CD14-positive monocyte (primary cell): ENCODE measurements at regions not wholly inside any gene's neighbourhood (a gene's known extent, or its start where the extent isn't known, plus 50 kb on each side); places are given as distances from the start of the nearest gene placed in this dataset.

Source experiments
- DNase-seq, 3 donors: peaks; one replicate each; pipeline ENCODE4 v3.0.0-alpha.2; 2011 to 2022
- H2AFZ ChIP-seq: 2 replicates; pipeline ENCODE4 v1.6.0; 2012; ENCODE audit warnings: mild to moderate bottlenecking, low read depth, low read length, inconsistent platforms; ENCODE audit not compliant: insufficient read depth, poor library complexity, severe bottlenecking
- H3K27ac ChIP-seq, 2 donors: 1 replicate in 1 of 2; 2 replicates in 1 of 2; pipeline ENCODE4 v1.5.1; 2012 to 2013; ENCODE audit warnings: low read length in 2 of 2, control low read depth in 1 of 2, inconsistent platforms in 1 of 2, low read depth in 1 of 2, mild to moderate bottlenecking in 1 of 2
- H3K27me3 ChIP-seq, 2 donors: one replicate each; pipeline versions ENCODE4 v1.6.0 to v1.6.1; 2011 to 2013; ENCODE audit warnings: low read length in 2 of 2; ENCODE audit not compliant: control insufficient read depth in 2 of 2, insufficient read depth in 2 of 2
- H3K36me3 ChIP-seq, 2 donors: replicated peaks in 1 of 2; 1 replicate in 1 of 2; 2 replicates in 1 of 2; pipeline versions ENCODE4 v1.5.1 to v1.6.1; 2012 to 2013; ENCODE audit warnings: low read length in 2 of 2, control low read depth in 1 of 2, inconsistent platforms in 1 of 2, mild to moderate bottlenecking in 1 of 2; ENCODE audit not compliant: insufficient read depth in 2 of 2, control insufficient read depth in 1 of 2
- H3K4me1 ChIP-seq, 2 donors: 1 replicate in 1 of 2; 2 replicates in 1 of 2; pipeline versions ENCODE4 v1.5.1 to v1.6.1; 2012 to 2013; ENCODE audit warnings: low read length in 2 of 2, control low read depth in 1 of 2, inconsistent platforms in 1 of 2, mild to moderate bottlenecking in 1 of 2, moderate library complexity in 1 of 2; ENCODE audit not compliant: insufficient read depth in 2 of 2, control insufficient read depth in 1 of 2
- H3K4me2 ChIP-seq: replicated peaks from 2 replicates; pipeline ENCODE3; 2012; ENCODE audit warnings: low read length, moderate library complexity, mild to moderate bottlenecking; ENCODE audit not compliant: poor library complexity, severe bottlenecking; ENCODE audit errors: extremely low read depth
- H3K4me3 ChIP-seq, 3 experiments: fragments of 200-600 bp in 1 of 3; sonication (generic) in 1 of 3; replicated peaks in 1 of 3; 1 replicate in 2 of 3; 2 replicates in 1 of 3; pipeline ENCODE4 v1.5.1; 2011 to 2013; ENCODE audit warnings: low read length in 3 of 3, mild to moderate bottlenecking in 3 of 3, control low read depth in 2 of 3, low read depth in 2 of 3, inconsistent platforms in 1 of 3, moderate library complexity in 1 of 3
- H3K79me2 ChIP-seq: 2 replicates; pipeline ENCODE4 v1.6.0; 2012; ENCODE audit warnings: mild to moderate bottlenecking, control low read depth, inconsistent platforms, low read length, moderate library complexity; ENCODE audit not compliant: insufficient read depth
- H3K9ac ChIP-seq: 2 replicates; pipeline ENCODE4 v1.6.0; 2017; ENCODE audit warnings: low read length, mild to moderate bottlenecking; ENCODE audit not compliant: insufficient read depth, poor library complexity, severe bottlenecking
- H3K9me3 ChIP-seq, 2 donors: replicated peaks in 1 of 2; 1 replicate in 1 of 2; 2 replicates in 1 of 2; pipeline versions ENCODE4 v1.5.1 to v1.6.1; 2012 to 2013; ENCODE audit warnings: low read length in 2 of 2, control low read depth in 1 of 2; ENCODE audit not compliant: control insufficient read depth in 1 of 2, insufficient read depth in 1 of 2
- H4K20me1 ChIP-seq: 2 replicates; pipeline ENCODE4 v1.6.0; 2012; ENCODE audit warnings: mild to moderate bottlenecking, low read length, control low read depth, moderate library complexity; ENCODE audit not compliant: insufficient read depth
- H3K27ac Mint-ChIP-seq, 7 donors: one replicate each; pipeline ENCODE4 v1.8.0; 2020; ENCODE audit warnings: mild to moderate bottlenecking in 7 of 7, mixed read lengths in 7 of 7, moderate library complexity in 6 of 7, inconsistent platforms in 2 of 7
- H3K27me3 Mint-ChIP-seq, 3 donors: one replicate each; pipeline ENCODE4 v1.8.0; 2021 to 2022; ENCODE audit warnings: low read depth in 3 of 3, mild to moderate bottlenecking in 3 of 3, mixed read lengths in 3 of 3, moderate library complexity in 3 of 3, inconsistent platforms in 1 of 3
- H3K36me3 Mint-ChIP-seq, 2 donors: one replicate each; pipeline ENCODE4 v1.8.0; 2020; ENCODE audit warnings: mixed read lengths in 2 of 2, inconsistent platforms in 1 of 2, mild to moderate bottlenecking in 1 of 2
- H3K4me1 Mint-ChIP-seq: one replicate; pipeline ENCODE4 v1.8.0; 2020; ENCODE audit warnings: mild to moderate bottlenecking, mixed read lengths
- H3K4me3 Mint-ChIP-seq, 2 donors: one replicate each; pipeline ENCODE4 v1.8.0; 2020; ENCODE audit warnings: mild to moderate bottlenecking in 2 of 2, mixed read lengths in 2 of 2, moderate library complexity in 1 of 2
- H3K9me3 Mint-ChIP-seq, 7 donors: one replicate each; pipeline ENCODE4 v1.8.0; 2020 to 2022; ENCODE audit warnings: mixed read lengths in 7 of 7, mild to moderate bottlenecking in 6 of 7, moderate library complexity in 6 of 7, inconsistent platforms in 2 of 7
- CTCF ChIP-seq: fragments of 200-600 bp; IDR thresholded peaks from one replicate; pipeline ENCODE4 v1.8.0; 2022; ENCODE audit warnings: antibody characterized with exemption, mild to moderate bottlenecking
- WGBS: methylation state at CpG from one replicate; pipeline ENCODE4 v1.1.5; 2013; ENCODE audit warnings: missing lambda C conversion rate; ENCODE audit not compliant: insufficient coverage; 5-methylcytosine and 5-hydroxymethylcytosine counted together
- intact Hi-C, 2 donors: fragments of 100-400 bp; cut with micrococcal nuclease; formaldehyde crosslinking; loops; one replicate each; pipeline versions ENCODE4 v1.15.0 to v1.15.1; 2023

- Histone ChIP-seq H3K9ac (no peak overlapping the region), H2AFZ (no peak overlapping the region), H4K20me1 (no peaks in the 10 kb centered on the region), H3K4me3 (no peak overlapping the region), H3K9me3 (no peaks in the 10 kb centered on the region), H3K4me2 (no peak overlapping the region), H3K27me3 (peaks cover 0 to 5% of the 10 kb centered on the region in 2 donors), H3K4me1 (no peaks in the 10 kb centered on the region), H3K79me2 (no peaks in the 10 kb centered on the region), H3K36me3 (no peaks in the 10 kb centered on the region), H3K27ac (no peak overlapping the region)
- no peak for TF ChIP-seq CTCF
- no peaks in the 10 kb centered on the region for H3K4me1 Mint-ChIP-seq
- no peak overlapping the region for H3K27ac Mint-ChIP-seq
- DNase-seq, result no peak
- 41% methylated on average over 4 of the region's 11 CpGs for WGBS
- peaks cover 0 to 2% (median 0%) of the 10 kb centered on the region in 7 donors for H3K9me3 Mint-ChIP-seq
- no peak overlapping the region for H3K4me3 Mint-ChIP-seq
- intact Hi-C loops, result no loop called here
- peaks cover 4 to 8% (median 7%) of the 10 kb centered on the region in 3 donors for H3K27me3 Mint-ChIP-seq
- no peaks in the 10 kb centered on the region for H3K36me3 Mint-ChIP-seq
Observed at GRCh38 chr11:79506734-79507344, 66.0 kb upstream of the TENM4 start.

- Histone ChIP-seq H2AFZ (no peak overlapping the region), H4K20me1 (no peaks in the 10 kb centered on the region), H3K9ac (no peak overlapping the region), H3K27me3 (peaks cover 0 to 5% of the 10 kb centered on the region in 2 donors), H3K4me1 (no peaks in the 10 kb centered on the region), H3K9me3 (no peaks in the 10 kb centered on the region), H3K27ac (no peak overlapping the region), H3K4me2 (no peak overlapping the region), H3K4me3 (no peak overlapping the region), H3K36me3 (no peaks in the 10 kb centered on the region), H3K79me2 (no peaks in the 10 kb centered on the region)
- Mint-ChIP-seq H3K27ac (no peak overlapping the region), H3K4me3 (no peak overlapping the region), H3K36me3 (no peaks in the 10 kb centered on the region), H3K4me1 (no peaks in the 10 kb centered on the region), H3K27me3 (peaks cover 6 to 9% (median 8%) of the 10 kb centered on the region in 3 donors), H3K9me3 (peaks cover 0 to 2% (median 0%) of the 10 kb centered on the region in 7 donors)
- no CpG with 5 or more reads among the region's 3 CpGs for WGBS
- TF ChIP-seq CTCF, result no peak
- no peak for DNase-seq
- intact Hi-C loops, result no loop called here
Observed at GRCh38 chr11:79506124-79506523, 65.3 kb upstream of the TENM4 start.
